ENCODE measurements at regions not wholly inside any gene's neighbourhood (a gene's known extent, or its start where the extent isn't known, plus 50 kb on each side); places are given as distances from the start of the nearest gene placed in this dataset.
"Not testable (repeated sequence)": the region's sequence is repeated elsewhere in the genome, so short reads cannot be mapped to it uniquely, and the experiment has no call there.

DNA sequence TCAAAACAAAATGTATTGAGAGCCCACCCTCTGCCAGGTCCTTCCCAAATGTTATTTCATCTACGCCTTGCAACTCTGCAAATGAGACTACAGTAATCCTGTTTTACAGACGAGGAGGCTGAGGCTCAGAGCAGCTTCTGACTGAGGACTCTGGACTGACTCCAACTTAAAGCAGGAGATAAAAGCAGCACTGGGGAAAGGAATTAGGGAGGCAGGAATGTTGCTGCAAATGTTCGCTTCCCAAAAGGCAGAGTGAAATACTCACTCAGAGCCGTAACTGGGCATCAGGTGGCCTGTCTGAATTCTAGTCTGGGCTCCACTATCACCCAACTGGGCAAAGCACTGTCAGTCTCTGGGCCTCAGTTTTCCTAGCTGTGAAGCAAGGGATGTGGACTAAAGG, 94.7 kb upstream of the SRD5A3 start:
- intact Hi-C loops (cut with micrococcal nuclease): no loop called here

DNA sequence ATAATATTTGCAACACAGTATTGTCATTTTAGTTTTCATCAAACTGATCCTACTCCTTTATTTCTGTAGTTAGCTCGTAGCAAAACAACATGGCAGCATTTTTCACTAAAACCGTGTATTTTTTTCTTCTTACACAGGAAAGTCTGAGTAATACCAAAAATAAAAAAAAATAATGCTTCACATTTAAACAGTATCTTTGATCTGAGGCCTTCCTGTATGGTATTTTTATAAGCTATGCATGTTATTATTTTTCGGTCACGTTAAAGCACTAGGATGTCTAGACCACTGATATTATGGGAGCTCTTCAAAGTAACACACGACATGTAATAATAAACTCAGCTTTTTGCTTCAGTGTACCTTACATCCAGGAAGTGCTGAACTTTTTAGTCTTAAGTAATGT, 94.1 kb upstream of the SRD5A3 start:
- intact Hi-C loops (cut with micrococcal nuclease): no loop called here

DNA sequence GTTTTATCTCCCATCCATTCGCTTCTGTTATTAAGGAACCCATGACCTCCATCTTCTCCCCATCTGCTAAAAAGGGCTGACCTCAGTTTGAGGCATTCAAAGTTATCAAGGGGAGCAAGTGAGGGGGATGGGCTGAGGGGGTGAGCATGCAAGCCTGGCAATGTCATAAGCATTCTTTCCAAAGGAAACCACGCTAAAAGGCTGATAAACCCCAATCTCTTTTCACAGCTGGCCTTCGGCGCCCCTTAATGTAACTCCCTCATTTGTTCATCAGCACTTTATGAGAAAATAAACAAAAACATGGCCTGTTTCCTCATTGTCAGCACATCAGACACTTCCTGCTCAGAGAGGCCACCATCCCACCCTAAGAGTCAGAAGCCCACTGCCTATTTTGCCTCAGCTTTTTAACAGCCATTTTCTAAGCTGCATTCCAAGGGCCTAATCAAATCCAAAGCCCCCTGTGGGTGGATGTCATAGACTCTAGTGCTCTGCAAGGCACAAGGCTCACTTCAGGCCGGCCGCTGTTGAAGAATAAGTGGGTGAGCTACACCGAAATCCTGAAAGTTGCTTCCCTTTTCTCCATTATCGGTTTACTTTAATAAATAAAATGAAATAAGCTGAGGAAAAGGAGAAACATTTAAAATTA, 92.0 kb upstream of the SRD5A3 start:
- intact Hi-C loops (cut with micrococcal nuclease): no loop called here

DNA sequence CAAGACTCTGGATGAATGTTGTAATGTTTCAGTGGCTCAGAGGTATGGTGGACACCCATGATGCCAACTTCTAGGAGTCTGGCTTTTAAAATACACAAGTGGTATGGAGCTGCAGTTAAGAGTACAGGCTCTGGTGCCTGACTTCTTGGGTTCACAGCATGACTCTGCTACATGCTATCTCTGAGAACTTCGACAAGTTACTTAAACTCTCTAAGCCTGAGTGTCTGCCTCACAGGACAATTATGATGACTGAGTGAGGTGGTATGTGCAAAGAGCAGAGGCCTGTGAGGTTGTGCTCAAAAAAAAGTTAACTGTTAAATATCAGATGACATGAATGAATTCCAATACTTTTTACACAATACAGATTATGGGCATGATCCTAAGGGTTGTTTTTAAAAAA, 90.9 kb upstream of the SRD5A3 start:
- intact Hi-C loops (cut with micrococcal nuclease): no loop called here

DNA sequence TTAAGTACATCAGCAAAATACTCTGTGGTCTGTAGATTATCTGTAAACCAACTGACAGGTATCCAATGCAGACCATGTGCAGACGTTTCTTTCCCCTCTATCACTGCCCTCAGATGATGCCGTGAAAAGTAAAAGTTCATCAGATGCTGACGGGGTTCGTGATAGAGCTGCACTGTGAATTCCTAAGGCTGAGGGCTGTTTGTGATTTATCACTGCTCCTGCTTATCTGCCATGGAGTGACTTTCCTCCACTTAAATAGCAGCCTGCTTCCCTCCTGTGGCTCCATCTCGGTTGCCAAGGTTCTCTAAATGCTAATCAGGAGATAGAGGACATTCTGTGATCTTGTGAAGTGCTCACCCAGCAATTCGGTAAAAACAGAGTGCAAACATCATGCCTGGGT, 89.3 kb upstream of the SRD5A3 start:
- intact Hi-C loops (cut with micrococcal nuclease): no loop called here

DNA sequence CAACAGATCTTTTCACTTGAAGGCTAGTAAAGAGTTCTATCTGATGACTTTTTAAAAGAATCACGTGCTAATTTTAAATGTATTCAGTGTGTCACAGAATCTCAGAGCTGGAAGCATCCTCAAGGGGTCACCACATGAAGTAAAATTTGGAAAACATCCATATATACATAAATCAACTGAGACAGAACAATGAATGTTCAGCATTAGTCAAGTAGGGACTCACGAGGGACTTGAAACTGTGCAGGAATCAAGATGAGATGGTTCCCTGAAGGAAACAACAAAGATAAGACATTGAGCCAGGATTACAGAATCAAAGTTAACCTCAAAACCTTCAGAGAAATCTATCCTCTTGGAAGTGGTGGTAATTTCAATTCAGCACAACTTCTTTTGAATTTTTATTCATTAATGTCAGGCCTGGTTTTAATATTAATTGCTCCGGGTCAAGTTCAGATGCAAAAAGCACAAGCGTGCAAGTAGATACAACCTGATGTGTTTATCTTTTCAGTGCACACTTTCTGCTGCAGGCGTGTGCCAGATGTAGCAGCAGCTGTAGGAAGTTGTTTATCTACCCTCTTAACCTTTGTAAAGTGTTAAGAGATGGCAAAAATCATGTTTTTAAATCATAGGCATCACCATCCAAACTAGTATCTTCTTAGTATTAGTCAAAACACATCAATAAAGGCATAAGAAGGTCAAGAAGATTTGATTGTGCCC, 87.7 kb upstream of the SRD5A3 start:
- intact Hi-C loops (cut with micrococcal nuclease): no loop called here

DNA sequence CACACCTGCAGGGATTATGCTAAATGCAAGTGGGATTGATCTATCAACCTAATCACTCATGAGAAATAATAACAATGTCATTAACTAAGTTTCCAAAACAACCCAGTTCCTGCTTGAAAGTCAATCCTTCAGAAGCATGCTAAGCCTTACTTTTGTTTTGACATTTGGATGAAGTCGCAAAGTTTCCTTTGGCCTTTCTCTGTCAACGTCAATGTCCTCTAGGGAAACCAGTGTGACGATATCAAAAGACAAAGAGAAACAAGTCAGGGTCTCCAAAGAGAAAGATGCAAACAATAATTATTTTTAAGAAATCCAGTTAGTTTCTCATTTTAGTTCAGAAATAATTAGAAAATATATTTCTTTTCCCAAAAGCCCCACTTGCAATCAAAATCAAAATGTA, 86.7 kb upstream of the SRD5A3 start:
- intact Hi-C loops (cut with micrococcal nuclease): no loop called here

DNA sequence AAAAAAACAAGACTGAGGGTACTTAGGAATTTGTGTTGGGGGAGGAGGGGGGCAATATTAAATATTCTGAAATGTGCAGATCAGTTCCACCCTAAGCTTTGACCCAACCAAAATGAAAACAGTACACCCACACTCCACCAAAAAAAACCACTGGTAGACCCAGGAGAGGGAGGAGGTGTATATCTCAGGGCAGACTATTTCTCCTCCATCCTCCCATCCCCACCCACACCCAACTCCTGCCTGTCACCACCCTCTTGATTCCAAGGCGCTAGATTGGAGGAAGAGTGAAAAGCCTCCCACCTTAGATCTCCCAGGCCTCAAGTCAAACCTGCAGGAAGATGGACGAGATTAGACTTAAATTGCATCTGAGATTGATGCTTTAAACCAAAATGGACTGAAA, 76.6 kb upstream of the SRD5A3 start:
- intact Hi-C loops (cut with micrococcal nuclease): no loop called here

DNA sequence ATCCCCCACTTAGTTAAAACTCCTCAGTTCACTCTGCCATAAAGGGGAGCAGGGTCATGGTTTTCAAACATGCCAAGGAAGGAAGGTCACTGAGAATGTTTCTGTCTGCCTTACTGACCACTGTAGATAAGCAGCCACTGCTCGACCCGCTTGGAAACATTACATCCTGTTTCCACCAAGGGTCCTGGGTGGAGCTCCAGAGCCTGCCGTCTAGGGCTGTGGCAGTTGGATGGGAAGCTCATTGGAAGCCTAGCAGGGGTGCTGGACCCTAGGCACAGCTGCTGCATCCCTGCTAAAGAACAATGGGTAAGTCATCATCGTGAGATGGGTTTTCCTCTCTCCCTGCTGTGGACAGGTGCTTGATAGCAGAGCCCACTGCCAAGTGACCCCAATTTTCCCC, 76.0 kb upstream of the SRD5A3 start:
- intact Hi-C loops (cut with micrococcal nuclease): no loop called here

DNA sequence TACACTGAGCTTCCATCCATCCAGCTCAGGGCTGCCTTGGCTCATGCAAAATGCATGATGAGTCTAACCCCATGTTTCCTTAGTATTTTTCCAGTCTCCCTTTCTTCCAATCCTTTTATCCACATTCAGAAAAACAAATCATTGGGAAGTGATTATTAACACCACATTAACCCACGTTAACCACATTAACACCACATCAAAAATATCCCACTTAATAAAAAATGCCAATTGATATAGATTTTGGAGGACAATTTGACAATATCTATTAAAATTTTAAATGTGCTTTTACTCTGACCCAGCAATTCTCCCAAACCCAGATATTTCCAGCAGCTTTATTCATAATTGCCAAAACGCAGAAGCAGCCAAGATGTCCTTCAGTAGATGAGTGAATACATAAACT, 75.6 kb upstream of the SRD5A3 start:
- intact Hi-C loops (cut with micrococcal nuclease): no loop called here

DNA sequence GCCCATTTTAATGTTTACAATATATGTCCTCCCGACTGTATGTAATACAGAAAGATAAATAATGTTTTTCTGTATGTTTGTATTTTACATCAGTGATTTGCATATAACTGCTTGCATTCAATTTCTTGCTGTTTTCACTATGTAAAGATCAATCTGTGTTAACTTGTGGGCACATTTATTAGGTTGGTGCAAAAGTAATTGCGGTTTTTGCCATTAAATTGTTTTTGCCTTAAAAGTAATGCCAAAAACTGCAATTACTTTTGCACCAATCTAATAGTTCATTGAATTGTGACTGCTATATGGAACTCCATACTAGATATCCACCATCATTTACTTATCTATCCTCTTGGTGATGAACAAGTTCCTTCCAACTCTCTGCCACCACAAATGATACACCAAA, 73.9 kb upstream of the SRD5A3 start:
- intact Hi-C loops (cut with micrococcal nuclease): no loop called here

DNA sequence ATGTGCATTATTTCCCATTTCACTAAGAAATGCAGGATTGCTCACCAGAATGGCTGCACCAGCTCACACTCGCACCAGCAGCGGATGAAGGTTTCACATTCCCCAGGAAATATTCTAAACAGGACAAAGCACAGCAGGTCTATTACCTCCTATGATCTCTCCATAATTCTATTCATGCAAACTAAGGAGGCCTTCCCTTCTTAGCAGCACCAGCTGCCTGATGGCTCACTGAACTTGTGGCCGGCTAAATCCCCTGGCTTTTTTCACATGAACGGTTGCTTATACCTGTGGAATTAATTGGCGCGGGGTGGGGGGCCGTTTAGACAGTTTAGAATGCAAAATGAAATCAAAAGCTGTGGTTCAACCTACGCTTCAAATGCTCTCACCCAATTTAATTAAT, 73.5 kb upstream of the SRD5A3 start:
- intact Hi-C loops (cut with micrococcal nuclease): no loop called here

DNA sequence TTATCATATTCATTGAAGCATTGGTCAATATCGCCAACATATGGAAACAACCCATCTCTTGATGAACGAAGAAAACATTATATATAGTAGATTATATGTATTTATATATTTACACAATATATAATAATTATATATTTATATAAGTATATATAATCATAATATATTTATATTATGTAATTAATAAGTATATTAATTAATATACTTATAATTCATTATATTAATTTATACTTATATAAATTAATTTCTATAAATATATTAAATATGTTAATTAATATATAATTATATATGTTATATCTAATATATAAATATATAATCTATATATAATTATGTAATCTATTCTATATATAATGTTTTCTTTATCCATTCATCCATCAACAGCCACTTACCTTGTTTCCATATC, 69.0 kb upstream of the SRD5A3 start:
- intact Hi-C loops (cut with micrococcal nuclease): no loop called here

DNA sequence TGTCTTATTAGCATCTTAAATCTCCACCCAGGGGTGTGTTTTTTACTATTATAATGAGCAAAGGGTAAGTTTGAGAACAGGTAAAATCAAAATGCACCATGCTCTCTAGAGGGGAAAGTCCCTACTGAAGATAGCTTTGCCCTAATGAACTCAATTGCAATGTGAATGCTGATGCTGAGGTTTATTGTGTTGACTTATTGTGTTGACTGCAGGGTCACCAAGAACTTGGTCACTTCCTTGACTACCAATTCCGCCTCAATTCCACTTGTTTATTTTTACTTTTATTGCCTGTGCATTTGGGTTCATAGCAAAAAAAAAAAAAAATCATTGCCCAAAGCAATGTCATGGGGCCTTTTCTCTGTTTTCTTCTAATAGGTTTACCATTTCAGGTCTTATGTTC, 67.7 kb upstream of the SRD5A3 start:
- intact Hi-C loops (cut with micrococcal nuclease): no loop called here

DNA sequence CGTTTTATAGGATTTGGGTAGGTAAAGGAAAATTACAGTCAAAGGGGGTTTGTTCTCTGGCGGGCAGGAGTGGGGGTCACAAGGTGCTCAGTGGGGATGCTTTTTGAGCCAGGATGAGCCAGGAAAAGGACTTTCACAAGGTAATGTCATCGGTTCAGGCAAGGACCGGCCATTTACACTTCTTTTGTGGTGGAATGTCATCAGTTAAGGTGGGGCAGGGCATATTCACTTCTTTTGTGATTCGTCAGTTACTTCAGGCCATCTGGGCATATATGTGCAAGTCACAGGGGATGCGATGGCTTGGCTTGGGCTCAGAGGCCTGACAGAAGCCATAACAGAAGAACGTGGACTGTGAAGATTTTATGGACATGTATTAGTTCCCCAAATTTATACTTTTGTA, 65.6 kb upstream of the SRD5A3 start:
- intact Hi-C loops (cut with micrococcal nuclease): not testable (repeated sequence)

DNA sequence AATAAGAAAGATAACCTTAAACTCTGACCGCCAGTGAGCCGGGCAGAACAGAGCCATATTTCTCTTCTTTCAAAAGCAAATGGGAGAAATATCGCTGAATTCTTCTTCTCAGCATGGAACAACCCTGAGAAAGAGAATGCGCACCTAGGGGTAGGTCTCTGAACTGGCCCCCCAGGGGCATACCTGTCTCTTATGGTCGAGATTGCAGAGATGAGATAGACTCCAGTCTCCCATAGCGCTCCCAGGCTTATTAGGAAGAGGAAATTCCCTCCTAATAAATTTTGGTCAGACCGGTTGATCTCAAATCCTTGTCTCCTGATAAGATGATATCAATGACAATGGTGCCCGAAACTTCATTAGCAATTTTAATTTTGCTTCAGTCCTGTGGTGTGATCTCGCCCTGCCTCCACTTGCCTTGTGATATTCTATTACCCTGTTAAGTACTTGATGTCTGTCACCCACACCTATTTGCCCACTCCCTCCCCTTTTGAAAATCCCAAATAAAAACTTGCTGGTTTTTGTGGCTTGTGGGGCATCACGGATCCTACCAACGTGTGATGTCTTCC, 64.8 kb upstream of the SRD5A3 start:
- intact Hi-C loops (cut with micrococcal nuclease): not testable (repeated sequence)

DNA sequence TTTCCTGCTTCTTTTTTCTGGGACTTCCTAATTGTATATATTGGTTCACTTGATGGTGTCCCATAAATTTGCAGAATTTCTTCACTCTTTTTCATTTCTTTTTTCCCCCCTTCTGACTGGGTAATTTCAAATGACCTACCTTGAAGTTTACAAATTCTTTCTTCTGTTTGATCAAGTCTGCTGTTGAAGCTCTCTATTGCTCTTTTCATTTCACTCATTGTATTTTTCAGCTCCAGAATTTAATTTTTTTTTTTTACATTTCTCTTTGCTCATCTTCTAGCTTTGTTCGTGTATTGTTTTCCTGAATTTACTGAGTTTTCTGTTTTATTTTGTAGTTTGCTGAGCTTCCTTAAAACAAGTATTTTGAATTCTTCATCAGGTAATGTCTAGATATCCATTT, 61.7 kb upstream of the SRD5A3 start:
- intact Hi-C loops (cut with micrococcal nuclease): no loop called here

DNA sequence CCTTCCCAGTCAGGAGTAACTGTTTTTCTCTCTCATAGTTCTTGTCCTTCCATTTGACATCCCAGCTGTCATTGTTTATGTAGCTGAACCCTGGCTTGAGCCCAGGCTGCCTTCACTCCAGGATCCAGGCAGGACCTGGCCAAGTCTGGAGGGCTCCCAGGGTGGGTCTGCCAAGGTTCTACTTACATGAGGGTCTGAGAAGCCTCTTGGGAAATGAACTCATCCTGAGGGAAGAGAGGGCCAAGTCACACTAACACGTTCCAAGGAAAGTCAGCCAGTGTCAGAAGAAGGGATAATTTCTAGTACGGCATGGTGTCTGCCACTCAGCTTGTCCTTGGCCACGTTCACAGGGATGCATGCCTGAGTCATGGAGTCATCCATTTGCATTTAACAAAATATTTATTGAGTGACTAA, 54.8 kb upstream of the SRD5A3 start:
- intact Hi-C loops (cut with micrococcal nuclease): no loop called here

DNA sequence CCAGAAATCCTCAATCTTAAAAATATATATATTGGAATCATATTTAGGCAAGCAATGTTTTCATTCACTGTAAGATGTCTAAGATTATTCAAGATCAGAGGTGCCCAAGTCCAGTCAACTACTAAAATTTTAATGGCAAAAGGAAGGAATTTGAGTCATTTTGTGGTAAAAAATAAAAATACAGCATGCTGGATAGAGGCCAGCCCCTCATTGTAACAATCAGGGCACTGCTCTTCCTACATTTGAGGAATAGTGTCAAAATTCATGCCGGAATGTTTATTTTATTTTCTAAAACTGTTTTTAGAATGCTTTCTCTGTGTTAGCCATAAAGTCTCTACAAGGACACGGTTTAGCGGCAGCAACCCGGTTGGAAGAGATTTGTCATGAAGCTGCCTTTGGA, 49.9 kb upstream of the SRD5A3 start:
- intact Hi-C loops (cut with micrococcal nuclease): no loop called here

All from T-helper 1 cell treated with Interleukin-12 subunit alpha and Interleukin-12 subunit beta and Interleukin-4 antibody, amounts not matched to agents 30 ng/mL and 1 ng/mL, for 36 hours (primary cell).